Neuron (in vitro differentiated cells): ENCODE measurements at regions not wholly inside any gene's neighbourhood (a gene's known extent, or its start where the extent isn't known, plus 50 kb on each side); places are given as distances from the start of the nearest gene placed in this dataset.

ENCODE experiments used
- H2AFZ ChIP-seq: one replicate; pipeline ENCODE4 v1.6.1; 2013; ENCODE audit warnings: low read depth, mild to moderate bottlenecking, inconsistent platforms, low read length, moderate library complexity
- H3K27me3 ChIP-seq: one replicate; pipeline ENCODE4 v1.6.1; 2013; ENCODE audit warnings: low read length; ENCODE audit not compliant: insufficient read depth
- H3K36me3 ChIP-seq: one replicate; pipeline ENCODE4 v1.6.1; 2013; ENCODE audit warnings: low read length; ENCODE audit not compliant: insufficient read depth
- H3K4me1 ChIP-seq: one replicate; pipeline ENCODE4 v1.6.1; 2013; ENCODE audit warnings: low read length; ENCODE audit not compliant: insufficient read depth
- H3K4me3 ChIP-seq: 2 replicates; pipeline ENCODE4 v1.5.1; 2013; ENCODE audit warnings: mild to moderate bottlenecking, low read length, moderate library complexity
- H3K9me3 ChIP-seq: one replicate; pipeline ENCODE4 v1.6.1; 2013; ENCODE audit warnings: low read length

GRCh38 chr18:34457761-34458160 lies 233.0 kb upstream of the NOL4 start:
- Histone ChIP-seq H3K4me3 (no peak overlapping the region), H2AFZ (no peak overlapping the region), H3K4me1 (no peaks in the 10 kb centered on the region), H3K36me3 (no peaks in the 10 kb centered on the region), H3K27me3 (no peaks in the 10 kb centered on the region), H3K9me3 (no peaks in the 10 kb centered on the region)

DNA sequence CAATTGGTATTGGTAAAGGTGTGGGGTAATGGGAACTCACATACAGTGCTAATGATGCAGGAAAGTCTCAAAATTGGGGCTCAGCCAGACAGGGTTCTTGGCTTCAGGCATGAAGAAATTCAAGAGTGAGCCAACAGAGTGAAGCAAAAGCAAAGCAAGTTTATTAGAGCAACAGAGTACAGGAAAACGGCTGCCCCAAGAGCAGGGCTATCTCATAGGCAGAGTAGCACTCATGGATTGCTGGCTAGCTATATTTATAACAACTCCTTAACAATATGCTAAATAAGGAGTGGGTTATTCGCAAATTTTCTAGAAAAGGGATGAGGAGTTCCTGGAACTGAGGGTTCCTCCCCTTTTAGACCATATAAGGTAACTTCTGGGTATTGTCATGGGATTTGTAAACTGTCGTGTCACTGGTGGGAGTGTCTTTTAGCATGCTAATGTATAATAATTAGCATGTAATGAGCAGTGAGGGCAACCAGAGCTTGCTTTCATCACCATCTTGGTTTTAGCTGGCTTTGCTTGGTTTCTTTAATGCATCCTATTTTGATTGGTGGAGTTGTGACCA lies 233.8 kb upstream of the NOL4 start:
- Histone ChIP-seq H3K36me3 (no peaks in the 10 kb centered on the region), H2AFZ (no peak overlapping the region), H3K9me3 (no peaks in the 10 kb centered on the region), H3K4me1 (no peaks in the 10 kb centered on the region), H3K27me3 (no peaks in the 10 kb centered on the region), H3K4me3 (no peak overlapping the region)

DNA sequence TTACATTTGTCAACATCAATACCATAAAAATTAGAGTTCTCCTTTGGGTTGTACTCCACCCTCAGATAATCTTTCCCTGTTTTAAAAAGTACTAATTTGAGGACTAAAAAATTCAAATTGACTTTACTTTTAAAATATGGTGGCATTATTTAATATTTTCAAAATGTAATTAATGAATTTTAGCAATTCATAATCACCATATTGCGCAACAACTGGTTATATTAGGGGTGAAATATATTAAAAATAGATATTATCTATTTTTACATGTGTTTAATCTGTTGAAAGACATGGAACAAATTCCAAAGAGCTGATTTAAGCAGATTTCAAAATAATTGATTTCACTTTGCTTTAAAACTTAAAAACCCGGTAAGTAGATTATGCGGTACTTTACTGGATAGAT lies 236.6 kb upstream of the NOL4 start:
- Histone ChIP-seq H2AFZ (no peak overlapping the region), H3K27me3 (no peaks in the 10 kb centered on the region), H3K9me3 (no peaks in the 10 kb centered on the region), H3K4me1 (no peaks in the 10 kb centered on the region), H3K36me3 (no peaks in the 10 kb centered on the region), H3K4me3 (no peak overlapping the region)

- Histone ChIP-seq H3K4me3 (no peak overlapping the region), H2AFZ (no peak overlapping the region), H3K9me3 (no peaks in the 10 kb centered on the region), H3K4me1 (no peaks in the 10 kb centered on the region), H3K27me3 (no peaks in the 10 kb centered on the region), H3K36me3 (no peaks in the 10 kb centered on the region)
Observed at GRCh38 chr18:34467058-34467457, 242.3 kb upstream of the NOL4 start.

GRCh38 chr18:34480162-34480700 lies 229.9 kb upstream of the DTNA start:
- H3K4me3 ChIP-seq = no peak overlapping the region
- no peaks in the 10 kb centered on the region for H3K9me3 ChIP-seq
- H3K4me1 ChIP-seq = peaks cover 9% of the 10 kb centered on the region
- no peaks in the 10 kb centered on the region for H3K36me3 ChIP-seq
- no peaks in the 10 kb centered on the region for H3K27me3 ChIP-seq
- H2AFZ ChIP-seq = no peak overlapping the region

- no peak overlapping the region for H3K4me3 ChIP-seq
- no peaks in the 10 kb centered on the region for H3K36me3 ChIP-seq
- no peaks in the 10 kb centered on the region for H3K9me3 ChIP-seq
- H3K4me1 ChIP-seq = peaks cover 9% of the 10 kb centered on the region
- H2AFZ ChIP-seq = no peak overlapping the region
- H3K27me3 ChIP-seq = no peaks in the 10 kb centered on the region
Observed at GRCh38 chr18:34482204-34482603, 227.9 kb upstream of the DTNA start.

DNA sequence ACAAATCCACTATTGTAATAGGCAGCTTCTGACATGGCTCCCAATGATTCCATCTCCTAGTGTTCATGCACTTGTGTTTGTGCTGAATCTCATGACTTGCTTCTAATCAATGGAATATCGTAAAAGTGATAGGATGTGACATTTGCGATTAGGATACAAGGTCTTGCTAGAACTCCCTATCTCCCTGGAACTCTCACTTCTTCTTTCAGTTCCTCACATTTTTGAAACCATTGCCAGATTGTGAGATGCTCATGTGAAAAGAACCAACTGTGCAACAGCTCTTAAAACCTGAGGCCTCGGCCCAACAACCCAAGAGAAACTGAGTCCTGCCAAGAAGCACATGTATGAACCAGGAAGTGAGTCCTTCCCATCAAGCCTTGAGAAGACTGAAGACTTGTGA lies 226.9 kb upstream of the DTNA start:
- no peaks in the 10 kb centered on the region for H3K36me3 ChIP-seq
- no peaks in the 10 kb centered on the region for H3K27me3 ChIP-seq
- no peak overlapping the region for H2AFZ ChIP-seq
- no peaks in the 10 kb centered on the region for H3K9me3 ChIP-seq
- peaks cover 9% of the 10 kb centered on the region for H3K4me1 ChIP-seq
- H3K4me3 ChIP-seq = no peak overlapping the region

DNA sequence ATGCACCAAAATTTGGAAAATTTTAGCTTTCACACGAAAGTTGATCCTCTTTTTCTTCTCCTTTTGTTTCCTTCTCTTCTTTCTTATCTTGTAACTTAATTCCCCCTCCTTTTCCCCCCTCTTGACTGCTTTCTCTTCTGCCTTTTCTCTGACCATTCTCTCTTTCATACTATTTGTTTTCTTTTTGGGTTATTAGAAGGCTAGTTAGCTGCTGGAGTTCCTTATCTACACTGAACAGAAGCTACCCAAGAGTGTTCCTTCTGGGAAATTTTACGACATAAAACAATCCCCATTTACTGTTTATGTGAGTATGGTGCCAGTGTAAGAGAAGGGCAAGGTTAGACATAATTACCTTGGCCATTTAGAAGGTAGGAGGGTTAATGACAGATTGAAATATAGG lies 218.4 kb upstream of the DTNA start:
- Histone ChIP-seq H3K27me3 (peaks cover 36% of the 10 kb centered on the region), H3K9me3 (no peaks in the 10 kb centered on the region), H3K36me3 (no peaks in the 10 kb centered on the region), H3K4me3 (no peak overlapping the region), H3K4me1 (no peaks in the 10 kb centered on the region), H2AFZ (no peak overlapping the region)

GRCh38 chr18:34492652-34493051 lies 217.4 kb upstream of the DTNA start:
- no peak overlapping the region for H3K4me3 ChIP-seq

GRCh38 chr18:34493099-34493544 lies 217.0 kb upstream of the DTNA start:
- H3K4me1 ChIP-seq = no peaks in the 10 kb centered on the region
- no peaks in the 10 kb centered on the region for H3K9me3 ChIP-seq
- H3K36me3 ChIP-seq = no peaks in the 10 kb centered on the region
- H3K27me3 ChIP-seq = peaks cover 42% of the 10 kb centered on the region
- peak overlapping the region; percentile 44 for H3K4me3 ChIP-seq
- peak overlapping the region; percentile 95 for H2AFZ ChIP-seq

More at GRCh38 chr18:34492652-34493051, 217.4 kb upstream of the DTNA start:
- H2AFZ ChIP-seq = peak overlapping the region; percentile 95
- H3K36me3 ChIP-seq = no peaks in the 10 kb centered on the region
- peaks cover 42% of the 10 kb centered on the region for H3K27me3 ChIP-seq
- H3K9me3 ChIP-seq = no peaks in the 10 kb centered on the region
- no peaks in the 10 kb centered on the region for H3K4me1 ChIP-seq

- H3K36me3 ChIP-seq = no peaks in the 10 kb centered on the region
- peaks cover 42% of the 10 kb centered on the region for H3K27me3 ChIP-seq
- peak overlapping the region; percentile 95 for H2AFZ ChIP-seq
- peak overlapping the region; percentile 44 for H3K4me3 ChIP-seq
- no peaks in the 10 kb centered on the region for H3K9me3 ChIP-seq
- no peaks in the 10 kb centered on the region for H3K4me1 ChIP-seq
Observed at GRCh38 chr18:34493566-34494358, 216.3 kb upstream of the DTNA start.

- Histone ChIP-seq H3K27me3 (peaks cover 42% of the 10 kb centered on the region), H3K36me3 (no peaks in the 10 kb centered on the region), H3K4me3 (no peak overlapping the region), H3K4me1 (no peaks in the 10 kb centered on the region), H3K9me3 (no peaks in the 10 kb centered on the region), H2AFZ (no peak overlapping the region)
Observed at GRCh38 chr18:34494359-34494696, 215.8 kb upstream of the DTNA start.

DNA sequence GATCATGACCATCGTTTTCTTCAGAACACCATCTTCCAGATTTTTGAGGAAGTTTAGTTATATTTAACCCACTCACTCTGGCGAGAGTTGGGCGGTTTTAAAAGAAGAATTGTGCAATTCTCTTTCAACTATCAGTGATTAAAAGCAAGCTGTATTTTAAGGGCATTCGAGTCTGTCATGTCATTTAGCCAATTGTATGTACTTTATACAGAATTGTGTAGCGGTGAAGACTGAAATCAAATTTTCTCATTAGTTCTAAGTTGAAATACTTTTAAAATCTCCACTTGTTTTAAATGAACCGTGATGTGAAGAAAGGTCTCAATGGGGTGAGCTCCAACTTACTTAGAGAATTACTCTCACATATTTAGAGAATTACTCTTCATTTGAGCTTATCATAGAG lies 214.6 kb upstream of the DTNA start:
- Histone ChIP-seq H3K4me1 (no peaks in the 10 kb centered on the region), H3K4me3 (no peak overlapping the region), H3K9me3 (no peaks in the 10 kb centered on the region), H3K36me3 (no peaks in the 10 kb centered on the region), H2AFZ (no peak overlapping the region), H3K27me3 (peaks cover 39% of the 10 kb centered on the region)
